GM06990 (cell line): ENCODE measurements at regions not wholly inside any gene's neighbourhood (a gene's known extent, or its start where the extent isn't known, plus 50 kb on each side); places are given as distances from the start of the nearest gene placed in this dataset.

Source experiments
- DNase-seq: peaks from one replicate; pipeline ENCODE4 v3.0.0-alpha.2; 2011; ENCODE audit not compliant: insufficient read length; ENCODE audit errors: extremely low read depth
- H3K27me3 ChIP-seq: replicated peaks from 2 replicates; pipeline ENCODE4 v1.6.0; 2011; ENCODE audit warnings: low read length; ENCODE audit not compliant: control insufficient read depth, insufficient read depth
- H3K36me3 ChIP-seq: 2 replicates; pipeline ENCODE4 v1.5.1; 2011; ENCODE audit warnings: low read length; ENCODE audit not compliant: control insufficient read depth, insufficient read depth
- H3K4me3 ChIP-seq: replicated peaks from 2 replicates; pipeline ENCODE4 v1.5.1; 2011; ENCODE audit warnings: low read depth, mild to moderate bottlenecking, control low read depth, low read length
- TF ChIP-seq, protein P1 (sequence below): IDR thresholded peaks from 2 replicates; pipeline ENCODE4 v1.5.1; 2011; ENCODE audit warnings: low read length, control low read depth, mild to moderate bottlenecking, inconsistent platforms; ENCODE audit not compliant: insufficient read depth, poor library complexity, severe bottlenecking

DNA sequence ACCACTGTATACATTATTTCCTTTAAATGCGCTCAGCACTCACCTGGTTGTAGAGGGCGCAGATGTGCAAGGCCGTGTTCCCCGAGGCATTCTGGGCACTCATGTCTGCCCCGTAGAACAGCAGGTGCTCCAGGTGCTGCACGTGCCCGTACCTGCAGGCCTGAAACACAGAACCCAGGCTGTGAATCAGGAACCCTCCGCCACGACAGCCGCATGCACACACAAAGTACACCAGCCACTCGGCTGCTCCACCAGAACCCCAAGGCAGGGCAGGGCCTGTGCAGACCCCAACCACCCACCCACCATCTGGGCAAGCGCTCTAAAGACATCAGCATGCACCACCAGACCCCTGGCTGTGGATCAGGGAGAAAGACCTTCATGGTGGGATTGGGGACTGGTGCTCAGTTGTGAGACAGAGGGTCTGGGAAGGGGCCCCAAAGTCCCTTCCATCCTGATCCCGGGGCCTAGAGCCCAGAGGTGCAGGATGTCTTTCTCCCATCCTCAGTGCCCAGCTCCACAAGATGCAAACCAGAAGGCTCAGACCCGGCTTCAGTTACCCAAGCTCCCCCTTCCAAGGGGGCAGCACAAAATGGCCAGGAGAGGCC, 177.2 kb downstream of the SHANK2 start:
- no peak overlapping the region for H3K4me3 ChIP-seq
- TF ChIP-seq, protein P1, sequence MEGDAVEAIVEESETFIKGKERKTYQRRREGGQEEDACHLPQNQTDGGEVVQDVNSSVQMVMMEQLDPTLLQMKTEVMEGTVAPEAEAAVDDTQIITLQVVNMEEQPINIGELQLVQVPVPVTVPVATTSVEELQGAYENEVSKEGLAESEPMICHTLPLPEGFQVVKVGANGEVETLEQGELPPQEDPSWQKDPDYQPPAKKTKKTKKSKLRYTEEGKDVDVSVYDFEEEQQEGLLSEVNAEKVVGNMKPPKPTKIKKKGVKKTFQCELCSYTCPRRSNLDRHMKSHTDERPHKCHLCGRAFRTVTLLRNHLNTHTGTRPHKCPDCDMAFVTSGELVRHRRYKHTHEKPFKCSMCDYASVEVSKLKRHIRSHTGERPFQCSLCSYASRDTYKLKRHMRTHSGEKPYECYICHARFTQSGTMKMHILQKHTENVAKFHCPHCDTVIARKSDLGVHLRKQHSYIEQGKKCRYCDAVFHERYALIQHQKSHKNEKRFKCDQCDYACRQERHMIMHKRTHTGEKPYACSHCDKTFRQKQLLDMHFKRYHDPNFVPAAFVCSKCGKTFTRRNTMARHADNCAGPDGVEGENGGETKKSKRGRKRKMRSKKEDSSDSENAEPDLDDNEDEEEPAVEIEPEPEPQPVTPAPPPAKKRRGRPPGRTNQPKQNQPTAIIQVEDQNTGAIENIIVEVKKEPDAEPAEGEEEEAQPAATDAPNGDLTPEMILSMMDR = no peak
- DNase-seq = no peak

DNA sequence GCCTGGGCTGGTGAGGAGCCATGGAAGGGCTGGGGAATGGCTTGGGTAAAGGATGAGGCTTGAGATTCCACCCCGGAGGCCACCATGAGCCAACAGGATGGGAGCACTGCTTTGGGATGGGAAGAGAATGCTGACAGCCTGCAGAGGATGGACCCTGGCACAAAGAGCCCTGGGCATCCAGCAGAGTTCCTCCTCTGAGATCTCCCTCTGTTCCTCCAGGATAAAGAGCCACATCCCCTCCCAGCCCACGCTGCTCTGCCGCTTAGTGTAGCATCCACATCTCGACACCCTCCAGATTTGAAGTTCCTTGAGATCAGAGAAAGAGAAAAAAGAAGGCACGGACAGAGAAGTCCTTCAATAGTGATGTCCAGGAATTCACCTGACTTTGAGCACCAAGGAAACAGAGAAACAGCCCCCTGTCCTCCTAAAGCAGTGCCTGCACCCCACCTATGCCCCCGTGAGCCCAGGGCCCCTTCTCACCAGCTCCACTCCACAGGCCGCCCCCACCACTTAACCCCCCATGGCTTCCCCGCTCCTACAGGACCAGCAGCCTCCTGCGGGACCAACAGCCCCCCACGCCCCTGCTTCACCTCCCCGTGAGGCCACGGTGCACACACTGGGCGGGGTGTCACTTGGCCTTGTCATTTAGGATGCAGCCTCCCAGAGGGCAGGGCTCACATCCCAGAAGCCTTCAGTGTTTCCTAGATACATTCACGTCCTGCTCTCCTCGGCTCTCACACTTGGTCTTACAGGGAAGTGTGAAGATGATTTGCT, 180.5 kb downstream of the SHANK2 start:
- TF ChIP-seq, protein P1 = no peak
- no peak for DNase-seq
- Histone ChIP-seq H3K4me3 (no peak overlapping the region), H3K36me3 (no peaks in the 10 kb centered on the region), H3K27me3 (no peaks in the 10 kb centered on the region)

More for the DNA sequence above, 177.2 kb downstream of the SHANK2 start:
- H3K27me3 ChIP-seq = no peaks in the 10 kb centered on the region
- no peaks in the 10 kb centered on the region for H3K36me3 ChIP-seq

DNA sequence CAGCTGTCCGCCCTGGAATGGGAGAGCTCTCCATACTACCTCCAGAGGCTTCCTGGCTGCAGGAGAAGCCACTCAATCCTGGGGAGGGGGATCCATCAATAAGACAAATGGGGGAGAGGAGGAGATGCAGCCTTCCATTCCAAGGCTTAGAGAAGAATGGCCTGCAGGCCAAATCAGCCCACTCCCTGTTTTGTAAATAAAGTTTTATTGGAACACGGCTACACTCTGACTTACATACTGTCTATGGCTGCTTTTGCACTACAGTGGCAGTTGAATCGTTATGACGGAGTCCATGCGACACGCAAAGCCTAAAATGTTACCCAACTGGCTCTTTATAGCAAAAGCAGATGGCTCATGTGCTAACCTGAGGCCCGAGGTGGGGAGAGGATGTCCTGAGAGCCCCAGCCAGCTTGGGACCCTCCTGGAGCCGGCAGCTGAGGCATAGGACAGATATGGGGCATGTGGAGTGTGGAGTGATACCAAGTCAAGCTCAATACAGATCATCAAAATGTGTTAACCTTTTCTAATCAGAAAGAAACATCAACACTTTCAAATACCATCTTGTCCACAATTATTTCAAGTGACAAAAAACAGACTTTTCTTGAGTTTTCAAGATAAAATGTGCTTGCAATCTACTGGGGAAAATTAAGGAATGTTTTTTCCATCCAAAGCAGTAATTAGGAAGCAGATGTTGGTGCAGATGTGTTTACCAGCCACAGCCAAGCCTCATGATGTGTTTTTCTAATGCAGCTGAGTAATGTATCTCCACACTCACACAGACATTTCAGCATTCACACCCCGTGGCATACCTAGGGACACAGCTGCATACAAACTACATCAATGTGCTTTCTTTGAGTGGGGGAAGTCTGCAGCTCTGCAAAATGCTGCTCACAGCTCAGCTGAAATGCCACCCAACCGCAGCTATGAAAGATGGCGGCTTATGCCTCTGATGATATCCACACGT, 181.6 kb downstream of the SHANK2 start:
- TF ChIP-seq, protein P1 = no peak
- no peak overlapping the region for H3K4me3 ChIP-seq
- no peak for DNase-seq

DNA sequence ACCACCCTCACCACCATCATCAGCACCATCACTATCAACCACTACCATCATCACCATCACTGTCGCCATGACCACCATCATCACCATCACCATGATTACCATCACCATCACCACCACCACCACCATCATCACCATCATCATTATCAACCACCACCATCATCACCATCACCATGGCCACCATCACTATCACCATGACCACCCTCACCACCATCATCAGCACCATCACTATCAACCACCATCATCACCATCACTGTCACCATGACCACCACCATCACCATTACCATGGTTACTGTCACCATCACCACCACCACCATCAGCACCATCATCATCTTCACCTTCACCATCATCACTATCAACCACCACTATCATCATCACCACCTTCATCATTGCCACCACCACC, 183.4 kb downstream of the SHANK2 start:
- Histone ChIP-seq H3K27me3 (no peaks in the 10 kb centered on the region), H3K36me3 (no peaks in the 10 kb centered on the region), H3K4me3 (no peak overlapping the region)
- TF ChIP-seq, protein P1 = no peak
- no peak for DNase-seq

More for the DNA sequence above, 181.6 kb downstream of the SHANK2 start:
- no peaks in the 10 kb centered on the region for H3K27me3 ChIP-seq
- no peaks in the 10 kb centered on the region for H3K36me3 ChIP-seq

DNA sequence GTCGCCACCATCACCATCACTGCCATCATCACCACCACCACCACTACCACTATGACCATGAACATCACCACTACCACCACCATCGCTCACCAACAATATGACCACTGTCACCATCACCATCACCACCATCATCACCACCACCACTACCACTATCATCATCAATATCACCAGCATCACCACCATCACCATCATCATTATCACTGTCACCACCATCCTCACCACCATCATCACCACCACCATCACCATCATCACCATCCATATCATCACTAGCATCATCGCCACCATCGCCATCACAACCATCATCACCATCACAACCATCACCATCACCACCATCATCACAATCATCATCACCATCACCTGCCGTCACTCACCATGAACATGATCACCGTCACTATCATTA, 184.6 kb downstream of the SHANK2 start:
- TF ChIP-seq, protein P1 = no peak
- no peaks in the 10 kb centered on the region for H3K27me3 ChIP-seq
- no peak for DNase-seq
- H3K36me3 ChIP-seq = no peaks in the 10 kb centered on the region
- H3K4me3 ChIP-seq = no peak overlapping the region
